Endothelial cell of umbilical vein (primary cell): ENCODE measurements at regions not wholly inside any gene's neighbourhood (a gene's known extent, or its start where the extent isn't known, plus 50 kb on each side); places are given as distances from the start of the nearest gene placed in this dataset.

Experiments
- BruUV-seq: library from RNA; stranded (reverse); fragments of 400-500 nt; replicated peaks from 2 replicates; lab custom pipeline; 2021; lab: Mats Ljungman, UMichigan
- CTCF ChIA-PET: fragments of 300-600, 350-600 bp; sonication (Branson Sonifier 250); formaldehyde crosslinking; loops from one replicate; lab custom pipeline; 2021; ENCODE audit warnings: antibody characterized with exemption, inconsistent platforms; lab: Charles Lee
- POLR2A ChIA-PET: fragments of 300-600, 350-600 bp; sonication (Branson Sonifier 250); formaldehyde crosslinking; loops from one replicate; lab custom pipeline; 2021; ENCODE audit warnings: antibody characterized with exemption, inconsistent platforms; lab: Charles Lee
- DNase-seq: peaks from one replicate; pipeline ENCODE4 v3.0.0-alpha.2; 2011; ENCODE audit warnings: low read depth, low spot score
- FAIRE-seq: peaks from 2 replicates; lab custom pipeline; 2011; peaks lifted over from hg19 to GRCh38; lab: Jason Lieb, UNC
- H2AFZ ChIP-seq: 2 replicates; pipeline ENCODE4 v1.6.0; 2012; ENCODE audit warnings: low read depth, low read length, control low read depth, inconsistent platforms
- H3K27ac ChIP-seq: 2 replicates; pipeline ENCODE4 v1.5.1; 2011; ENCODE audit warnings: low read depth, mild to moderate bottlenecking, control low read depth, low read length, moderate library complexity; ENCODE audit not compliant: insufficient read depth
- H3K27me3 ChIP-seq, 2 experiments: 2 replicates each; pipeline versions ENCODE4 v1.6.0 to v1.6.1; 2011; ENCODE audit warnings: low read length in 2 of 2, mixed read lengths in 1 of 2; ENCODE audit not compliant: control insufficient read depth in 2 of 2, insufficient read depth in 2 of 2
- H3K36me3 ChIP-seq, 2 experiments: 2 replicates in 1 of 2; 3 replicates in 1 of 2; pipeline ENCODE4 v1.5.1; 2011; ENCODE audit warnings: low read length in 2 of 2, mild to moderate bottlenecking in 1 of 2, moderate library complexity in 1 of 2; ENCODE audit not compliant: control insufficient read depth in 2 of 2, insufficient read depth in 2 of 2; ENCODE audit errors: extremely low read depth in 1 of 2
- H3K4me1 ChIP-seq: 3 replicates; pipeline ENCODE4 v1.5.1; 2011; ENCODE audit warnings: mild to moderate bottlenecking, low read length; ENCODE audit not compliant: control insufficient read depth, insufficient read depth; ENCODE audit errors: extremely low read depth
- H3K4me2 ChIP-seq: 2 replicates; pipeline ENCODE4 v1.6.1; 2011; ENCODE audit warnings: low read length, control low read depth, mixed read lengths; ENCODE audit not compliant: insufficient read depth
- H3K4me3 ChIP-seq, 3 experiments: fragments of 200-600 bp in 1 of 3; sonication (generic), shearing (Covaris generic) in 1 of 3; replicated peaks in 1 of 3; 2 replicates each; pipeline ENCODE4 v1.5.1; 2011 to 2016; ENCODE audit warnings: control low read depth in 3 of 3, low read length in 3 of 3, mild to moderate bottlenecking in 2 of 3, inconsistent platforms in 1 of 3, low read depth in 1 of 3, moderate library complexity in 1 of 3; ENCODE audit not compliant: insufficient read depth in 1 of 3
- H3K79me2 ChIP-seq: 2 replicates; pipeline ENCODE4 v1.6.0; 2012; ENCODE audit warnings: low read length, inconsistent platforms; ENCODE audit not compliant: control insufficient read depth, insufficient read depth
- H3K9ac ChIP-seq: replicated peaks from 2 replicates; pipeline ENCODE3; 2011; ENCODE audit warnings: low read length, control low read depth; ENCODE audit not compliant: insufficient read depth; ENCODE audit errors: extremely low read depth
- H3K9me1 ChIP-seq: replicated peaks from 3 replicates; pipeline ENCODE4 v1.6.0; 2011; ENCODE audit warnings: mild to moderate bottlenecking, low read length; ENCODE audit not compliant: control insufficient read depth, insufficient read depth; ENCODE audit errors: extremely low read depth
- H3K9me3 ChIP-seq: replicated peaks from 2 replicates; pipeline ENCODE4 v1.5.1; 2012; ENCODE audit warnings: low read length, inconsistent platforms; ENCODE audit not compliant: control insufficient read depth, insufficient read depth
- H4K20me1 ChIP-seq: replicated peaks from 2 replicates; pipeline ENCODE3; 2011; ENCODE audit warnings: mild to moderate bottlenecking, low read length; ENCODE audit not compliant: control insufficient read depth, insufficient read depth; ENCODE audit errors: extremely low read depth
- EZH2 ChIP-seq: IDR thresholded peaks from 2 replicates; pipeline ENCODE4 v1.6.1; 2012; ENCODE audit warnings: borderline replicate concordance, low read depth, mild to moderate bottlenecking, moderate library complexity, low read length, inconsistent platforms; ENCODE audit not compliant: severe bottlenecking
- FOS ChIP-seq: IDR thresholded peaks from 2 replicates; pipeline ENCODE4 v1.6.1; 2011; ENCODE audit warnings: mild to moderate bottlenecking, low read length, moderate library complexity, borderline replicate concordance; ENCODE audit not compliant: insufficient read depth
- GATA2 ChIP-seq: IDR thresholded peaks from 2 replicates; pipeline ENCODE4 v1.7.0; 2011; ENCODE audit warnings: low read depth, mild to moderate bottlenecking, moderate library complexity, mixed read lengths, low read length; ENCODE audit not compliant: insufficient read length, insufficient read depth
- JUN ChIP-seq: IDR thresholded peaks from 2 replicates; pipeline ENCODE4 v1.6.1; 2011; ENCODE audit warnings: borderline replicate concordance, low read depth; ENCODE audit not compliant: insufficient read length, insufficient read depth
- MAX ChIP-seq: IDR thresholded peaks from 2 replicates; pipeline ENCODE4 v1.6.1; 2011; ENCODE audit not compliant: insufficient read depth, insufficient read length
- MYC ChIP-seq: IDR thresholded peaks from one replicate; pipeline ENCODE4 v1.6.1; 2011; ENCODE audit warnings: mild to moderate bottlenecking, low read depth, low read length
- POLR2A ChIP-seq: IDR thresholded peaks from 2 replicates; pipeline ENCODE4 v1.6.1; 2012; ENCODE audit warnings: low read depth, mild to moderate bottlenecking, control low read depth, low read length
- POLR2AphosphoS5 ChIP-seq: IDR thresholded peaks from 2 replicates; pipeline ENCODE4 v1.6.1; 2012; ENCODE audit warnings: low read depth, mild to moderate bottlenecking, control low read depth, low read length, moderate library complexity; ENCODE audit not compliant: insufficient read depth
- dilution Hi-C: fragments of 300-500 bp; cut with MboI; formaldehyde crosslinking; loops from one replicate; pipeline ENCODE4 v1.15.0; 2019; ENCODE audit warnings: low sequenced_read_pairs; ENCODE audit not compliant: extremely low pct_ligation_motif_present
- intact Hi-C: fragments of 100-400 bp; cut with micrococcal nuclease; formaldehyde crosslinking; loops from one replicate; pipeline ENCODE4 v1.10.0; 2022
- TF ChIP-seq, protein P1 (sequence below), 2 donors: IDR thresholded peaks; 1 replicate in 1 of 2; 2 replicates in 1 of 2; pipeline ENCODE4 v1.5.1; 2011; ENCODE audit warnings: low read length in 2 of 2, mild to moderate bottlenecking in 2 of 2, moderate library complexity in 2 of 2, control low read depth in 1 of 2, inconsistent platforms in 1 of 2, low read depth in 1 of 2; ENCODE audit not compliant: insufficient read depth in 1 of 2; ENCODE audit errors: extremely low read depth in 1 of 2

DNA sequence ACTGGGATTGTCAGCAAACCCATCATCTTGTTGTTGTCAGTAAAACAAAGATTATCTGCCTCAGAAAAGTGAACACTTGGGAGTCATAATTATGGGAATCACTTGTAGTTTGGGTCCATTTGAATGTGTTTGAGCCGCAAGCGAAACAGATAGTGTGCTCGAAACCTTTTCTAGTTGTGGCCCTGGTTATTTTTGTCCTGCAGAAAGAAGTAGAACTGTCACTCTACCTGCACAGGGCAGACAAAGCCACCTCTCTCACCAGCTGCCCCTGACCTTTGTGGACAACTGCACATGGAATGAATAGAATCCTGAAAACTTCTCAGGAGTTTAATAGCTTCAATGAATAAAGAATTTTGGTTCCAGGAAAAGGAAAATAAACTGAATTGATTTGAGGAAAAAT, 156.1 kb upstream of the CHD6 start:
- Histone ChIP-seq H4K20me1 (no peaks in the 10 kb centered on the region), H3K9me3 (no peaks in the 10 kb centered on the region), H3K9ac (no peak overlapping the region), H3K4me1 (no peaks in the 10 kb centered on the region), H3K4me2 (no peak overlapping the region), H3K27me3 (no peaks in the 10 kb centered on the region), H3K27ac (no peak overlapping the region), H3K36me3 (no peaks in the 10 kb centered on the region), H3K9me1 (no peaks in the 10 kb centered on the region), H2AFZ (no peak overlapping the region), H3K4me3 (no peak overlapping the region), H3K79me2 (no peaks in the 10 kb centered on the region)
- POLR2A ChIA-PET, result no interaction called here
- no TSS peak for BruUV-seq
- no peak for DNase-seq
- no peak for FAIRE-seq
- CTCF ChIA-PET, result no interaction called here
- TF ChIP-seq POLR2AphosphoS5 (no peak), POLR2A (no peak), JUN (no peak), MYC (no peak), FOS (no peak), EZH2 (no peak), GATA2 (no peak), MAX (no peak)
- TF ChIP-seq, protein P1, sequence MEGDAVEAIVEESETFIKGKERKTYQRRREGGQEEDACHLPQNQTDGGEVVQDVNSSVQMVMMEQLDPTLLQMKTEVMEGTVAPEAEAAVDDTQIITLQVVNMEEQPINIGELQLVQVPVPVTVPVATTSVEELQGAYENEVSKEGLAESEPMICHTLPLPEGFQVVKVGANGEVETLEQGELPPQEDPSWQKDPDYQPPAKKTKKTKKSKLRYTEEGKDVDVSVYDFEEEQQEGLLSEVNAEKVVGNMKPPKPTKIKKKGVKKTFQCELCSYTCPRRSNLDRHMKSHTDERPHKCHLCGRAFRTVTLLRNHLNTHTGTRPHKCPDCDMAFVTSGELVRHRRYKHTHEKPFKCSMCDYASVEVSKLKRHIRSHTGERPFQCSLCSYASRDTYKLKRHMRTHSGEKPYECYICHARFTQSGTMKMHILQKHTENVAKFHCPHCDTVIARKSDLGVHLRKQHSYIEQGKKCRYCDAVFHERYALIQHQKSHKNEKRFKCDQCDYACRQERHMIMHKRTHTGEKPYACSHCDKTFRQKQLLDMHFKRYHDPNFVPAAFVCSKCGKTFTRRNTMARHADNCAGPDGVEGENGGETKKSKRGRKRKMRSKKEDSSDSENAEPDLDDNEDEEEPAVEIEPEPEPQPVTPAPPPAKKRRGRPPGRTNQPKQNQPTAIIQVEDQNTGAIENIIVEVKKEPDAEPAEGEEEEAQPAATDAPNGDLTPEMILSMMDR (IDR thresholded peaks at IDR 0.05; ENCODE audit: extremely low read depth in 1 of 2, insufficient read depth in 1 of 2, low read depth in 1 of 2, low read length in 2 of 2), result no peak
- intact Hi-C loops, result no loop called here
- dilution Hi-C loops, result no loop called here
